PC-3 (cell line): ENCODE measurements at regions not wholly inside any gene's neighbourhood (a gene's known extent, or its start where the extent isn't known, plus 50 kb on each side); places are given as distances from the start of the nearest gene placed in this dataset.

Experiments used
- ATAC-seq: fragments of 200-7000 bp; cut with Tn5 transposase; 2 replicates; pipeline ENCODE4 v1.9.1; 2020; ENCODE audit warnings: mild to moderate bottlenecking, moderate library complexity
- BruUV-seq: library from RNA; stranded (reverse); fragments of 400-500 nt; replicated peaks from 2 replicates; lab custom pipeline; 2021; lab: Mats Ljungman, UMichigan
- CTCF ChIA-PET: fragments of 300-600 bp; sonication (Branson Sonifier 250); formaldehyde crosslinking; loops from one replicate; lab custom pipeline; 2022; ENCODE audit warnings: antibody characterized with exemption; lab: Charles Lee
- POLR2A ChIA-PET: fragments of 300-600 bp; sonication (Branson Sonifier 250); formaldehyde crosslinking; loops from one replicate; lab custom pipeline; 2022; ENCODE audit warnings: antibody characterized with exemption; ENCODE audit not compliant: unreplicated experiment; lab: Charles Lee
- DNase-seq: peaks from one replicate; pipeline ENCODE4 v3.0.0-alpha.2; 2015
- H2AFZ ChIP-seq: fragments of 300-600 bp; sonication (generic); 2 replicates; pipeline ENCODE4 v1.6.0; 2016; ENCODE audit warnings: antibody characterized with exemption, low read length
- H3F3A ChIP-seq: fragments of 300-600 bp; sonication (generic); one replicate; pipeline ENCODE4 v1.6.0; 2017; ENCODE audit warnings: antibody characterized with exemption, low read length, control low read depth, mild to moderate bottlenecking; ENCODE audit not compliant: unreplicated experiment
- H3K27ac ChIP-seq: fragments of 300-600 bp; sonication (generic); 2 replicates; pipeline ENCODE4 v1.5.1; 2016; ENCODE audit warnings: mild to moderate bottlenecking, low read length
- H3K27me3 ChIP-seq: fragments of 300-600 bp; sonication (generic); 2 replicates; pipeline ENCODE4 v1.6.1; 2016; ENCODE audit warnings: low read length, mixed read lengths
- H3K36me3 ChIP-seq: fragments of 300-600 bp; sonication (generic); 2 replicates; pipeline ENCODE4 v1.6.1; 2016; ENCODE audit warnings: low read depth, mixed run types, low read length, mixed read lengths
- H3K4me1 ChIP-seq: fragments of 300-600 bp; sonication (generic); 2 replicates; pipeline ENCODE4 v1.5.1; 2016; ENCODE audit warnings: low read length; ENCODE audit not compliant: insufficient read depth
- H3K4me2 ChIP-seq: fragments of 300-600 bp; sonication (generic); 2 replicates; pipeline ENCODE4 v1.6.0; 2016; ENCODE audit warnings: low read length
- H3K4me3 ChIP-seq: fragments of 300-600 bp; sonication (generic); 2 replicates; pipeline ENCODE4 v1.5.1; 2016; ENCODE audit warnings: mild to moderate bottlenecking, low read length, mixed read lengths
- H3K79me2 ChIP-seq: fragments of 300-600 bp; sonication (generic); 2 replicates; pipeline ENCODE4 v1.6.1; 2017; ENCODE audit warnings: low read length, mixed read lengths
- H3K9ac ChIP-seq: fragments of 300-600 bp; sonication (generic); 2 replicates; pipeline ENCODE4 v1.6.0; 2016; ENCODE audit warnings: mild to moderate bottlenecking, low read length
- H3K9me2 ChIP-seq: fragments of 300-600 bp; sonication (generic); replicated peaks from 2 replicates; pipeline ENCODE4 v1.6.1; 2016; ENCODE audit warnings: mixed run types, low read length, mixed read lengths
- H3K9me3 ChIP-seq: fragments of 300-600 bp; sonication (generic); 2 replicates; pipeline ENCODE4 v1.6.1; 2016; ENCODE audit warnings: low read length, mixed read lengths
- H4K20me1 ChIP-seq: fragments of 300-600 bp; sonication (generic); 2 replicates; pipeline ENCODE4 v1.6.1; 2016; ENCODE audit warnings: low read length, mixed read lengths
- CTCF ChIP-seq: fragments of 300-600 bp; sonication (generic); conservative IDR thresholded peaks from 2 replicates; pipeline ENCODE4 v1.5.1; 2017; ENCODE audit warnings: antibody characterized with exemption, low read depth, mild to moderate bottlenecking, low read length
- EZH2 ChIP-seq: fragments of 300-600 bp; sonication (generic); IDR thresholded peaks from one replicate; pipeline ENCODE4 v1.6.1; 2017; ENCODE audit warnings: antibody characterized with exemption, mild to moderate bottlenecking, low read length; ENCODE audit not compliant: unreplicated experiment
- EZH2phosphoT487 ChIP-seq: fragments of 300-600 bp; sonication (generic); IDR thresholded peaks from 2 replicates; pipeline ENCODE4 v1.6.1; 2018; ENCODE audit warnings: mild to moderate bottlenecking, antibody characterized with exemption, low read length, borderline replicate concordance
- intact Hi-C: fragments of 100-400 bp; cut with micrococcal nuclease; formaldehyde crosslinking; loops from 2 replicates; pipeline ENCODE4 v1.9.0; 2023

DNA sequence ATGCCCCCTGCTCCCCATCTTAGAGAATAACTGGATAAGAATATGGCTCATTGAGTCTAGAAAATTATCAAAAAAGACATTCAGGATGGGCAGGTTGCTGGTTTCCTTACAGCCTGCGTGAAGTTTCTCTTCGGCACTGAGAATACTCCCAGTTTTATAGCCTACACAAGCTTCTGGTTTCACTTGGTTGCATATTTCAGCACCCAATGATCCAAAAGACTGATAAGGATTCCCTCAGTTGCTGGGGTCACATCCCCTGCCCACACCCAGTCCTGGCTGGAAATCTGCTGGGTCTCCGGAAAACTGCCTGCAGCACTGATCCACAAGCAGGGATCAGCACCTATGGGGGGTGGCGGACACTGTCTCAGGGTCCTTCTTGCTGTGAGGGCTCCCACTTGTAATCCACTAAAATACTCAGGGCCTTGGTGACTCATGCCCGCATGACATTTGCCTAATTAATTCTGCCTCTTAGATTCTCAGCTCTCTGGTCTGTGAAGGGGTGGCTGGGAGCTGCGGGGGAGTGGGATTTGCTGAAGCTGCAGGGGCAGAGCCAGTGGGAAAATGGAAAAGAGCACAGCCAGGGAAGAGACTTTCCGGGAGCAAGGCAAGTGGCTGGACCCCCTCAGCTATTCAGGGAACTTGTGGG, 142.5 kb downstream of the ZNF648 start:
- ChIA-PET POLR2A (no interaction called here), CTCF (no interaction called here)
- DNase-seq (no peak), ATAC-seq (no peak)
- H3K27me3 ChIP-seq, result no peaks in the 10 kb centered on the region
- H3K4me1 ChIP-seq, result no peaks in the 10 kb centered on the region
- no peak overlapping the region for H3K4me3 ChIP-seq
- H4K20me1 ChIP-seq, result no peaks in the 10 kb centered on the region
- H3K4me2 ChIP-seq, result no peak overlapping the region
- no peaks in the 10 kb centered on the region for H3K36me3 ChIP-seq
- intact Hi-C loops, result no loop called here
- H3K9me2 ChIP-seq, result no peaks in the 10 kb centered on the region
- H3K79me2 ChIP-seq, result no peaks in the 10 kb centered on the region
- no TSS peak for BruUV-seq
- no peak overlapping the region for H2AFZ ChIP-seq
- H3K27ac ChIP-seq, result no peak overlapping the region
- no peaks in the 10 kb centered on the region for H3K9me3 ChIP-seq
- H3F3A ChIP-seq, result no peaks in the 10 kb centered on the region
- H3K9ac ChIP-seq, result no peak overlapping the region
- no peak for TF ChIP-seq CTCF
- TF ChIP-seq EZH2, result no peak
- no peak for TF ChIP-seq EZH2phosphoT487

- no peak overlapping the region for H3K27ac ChIP-seq
- H3K9ac ChIP-seq, result no peak overlapping the region
- DNase-seq (no peak), ATAC-seq (no peak)
- no peaks in the 10 kb centered on the region for H3K9me3 ChIP-seq
- POLR2A ChIA-PET, result no interaction called here
- no peaks in the 10 kb centered on the region for H3K9me2 ChIP-seq
- H3K36me3 ChIP-seq, result no peaks in the 10 kb centered on the region
- CTCF ChIA-PET, result no interaction called here
- H2AFZ ChIP-seq, result no peak overlapping the region
- TF ChIP-seq EZH2phosphoT487 (no peak), CTCF (no peak), EZH2 (no peak)
- H3F3A ChIP-seq, result no peaks in the 10 kb centered on the region
- no peaks in the 10 kb centered on the region for H3K27me3 ChIP-seq
- BruUV-seq, result no TSS peak
- H3K4me2 ChIP-seq, result no peak overlapping the region
- H3K4me3 ChIP-seq, result no peak overlapping the region
- H3K4me1 ChIP-seq, result no peaks in the 10 kb centered on the region
- no peaks in the 10 kb centered on the region for H3K79me2 ChIP-seq
- intact Hi-C loops, result no loop called here
- no peaks in the 10 kb centered on the region for H4K20me1 ChIP-seq
Measured at GRCh38 chr1:181911715-181912114, 149.8 kb downstream of the ZNF648 start.

DNA sequence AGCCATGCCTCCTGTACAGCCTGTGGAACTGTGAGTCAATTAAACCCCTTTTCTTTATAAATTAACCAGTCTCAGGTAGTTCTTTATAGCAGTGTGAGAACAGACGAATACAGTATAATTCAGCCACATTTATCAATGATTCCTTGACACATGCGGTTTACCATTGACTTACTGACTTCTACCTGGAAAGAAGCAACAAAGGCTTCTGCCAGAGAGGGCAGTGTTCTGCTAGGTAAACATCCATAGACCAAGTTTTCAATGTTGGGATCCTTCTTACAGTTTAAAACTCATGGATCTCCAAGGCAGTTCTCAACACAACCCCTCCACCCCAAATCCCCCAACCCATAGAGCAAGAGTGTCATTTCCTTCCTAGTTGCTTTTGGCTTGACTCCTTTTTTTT, 150.6 kb downstream of the ZNF648 start:
- TF ChIP-seq EZH2phosphoT487, result no peak
- no peak for TF ChIP-seq EZH2
- peak; percentile 39 for TF ChIP-seq CTCF
- ChIA-PET CTCF (no interaction called here), POLR2A (no interaction called here)
- Histone ChIP-seq H3K27ac (no peak overlapping the region), H2AFZ (no peak overlapping the region), H3K4me3 (no peak overlapping the region), H3K9me3 (no peaks in the 10 kb centered on the region), H3K36me3 (no peaks in the 10 kb centered on the region), H3F3A (no peaks in the 10 kb centered on the region), H3K4me2 (no peak overlapping the region), H4K20me1 (no peaks in the 10 kb centered on the region), H3K4me1 (no peaks in the 10 kb centered on the region), H3K9ac (no peak overlapping the region), H3K79me2 (no peaks in the 10 kb centered on the region), H3K9me2 (no peaks in the 10 kb centered on the region), H3K27me3 (peaks cover 8% of the 10 kb centered on the region)
- peak; percentile 7 for DNase-seq
- BruUV-seq, result no TSS peak
- intact Hi-C loops, result no loop called here
- no peak for ATAC-seq
